ENCODE measurements at regions not wholly inside any gene's neighbourhood (a gene's known extent, or its start where the extent isn't known, plus 50 kb on each side); places are given as distances from the start of the nearest gene placed in this dataset.

- H3K9me3 ChIP-seq (ENCODE audit: insufficient read depth, low read length) = no peaks in the 10 kb centered on the region
Measured at GRCh38 chr20:4329232-4329631, 80.1 kb upstream of the ADRA1D start.

DNA sequence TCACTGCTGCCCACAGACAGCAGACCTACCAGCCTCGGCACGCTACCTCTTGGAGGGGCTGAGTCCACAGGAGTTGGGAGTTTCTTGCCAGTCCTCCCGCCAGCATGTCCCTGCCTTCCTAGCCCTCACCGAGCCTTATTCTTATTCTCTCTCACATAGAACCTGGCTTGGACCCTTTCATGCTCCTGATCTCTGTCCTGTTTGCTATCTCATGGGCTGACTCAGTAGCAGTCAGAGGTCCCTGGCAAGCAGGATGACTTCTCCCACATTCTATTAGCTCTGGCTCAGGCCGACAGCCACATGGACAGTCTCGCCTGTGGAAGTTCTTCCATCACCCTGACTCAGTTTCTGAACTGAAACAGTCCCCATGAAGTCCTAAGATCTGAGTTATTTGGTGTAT lies 79.5 kb upstream of the ADRA1D start:
- H4K20me1 ChIP-seq (ENCODE audit: low read depth, low read length) = no peaks in the 10 kb centered on the region
- H3K4me3 ChIP-seq (ENCODE audit: insufficient read depth, low read length, poor library complexity, severe bottlenecking) = no peak overlapping the region
- H3K79me2 ChIP-seq (ENCODE audit: insufficient read depth, low read length) = no peaks in the 10 kb centered on the region
- H3K9ac ChIP-seq (ENCODE audit: low read length) = no peak overlapping the region
- no peaks in the 10 kb centered on the region for H3K27me3 ChIP-seq (ENCODE audit: low read length)
- H3F3A ChIP-seq (ENCODE audit: insufficient read depth) = no peaks in the 10 kb centered on the region
- no peak overlapping the region for H2AFZ ChIP-seq (ENCODE audit: low read depth, low read length, severe bottlenecking)
- H3K9me2 ChIP-seq (replicated peaks; ENCODE audit: insufficient read depth, low read length) = no peaks in the 10 kb centered on the region
- H3K9me3 ChIP-seq (ENCODE audit: insufficient read depth, low read length) = no peaks in the 10 kb centered on the region
- no peak overlapping the region for H3K4me2 ChIP-seq (ENCODE audit: low read depth, low read length, poor library complexity, severe bottlenecking)
- H3K27ac ChIP-seq (ENCODE audit: low read depth, low read length) = no peak overlapping the region
- TF ChIP-seq CTCF (IDR thresholded peaks at IDR 0.05; ENCODE audit: insufficient read depth, low read length, poor library complexity, severe bottlenecking) (no peak), EZH2phosphoT487 (conservative IDR thresholded peaks at IDR 0.05; ENCODE audit: low read length) (no peak)
- no peaks in the 10 kb centered on the region for H3K36me3 ChIP-seq (ENCODE audit: low read length)

More at GRCh38 chr20:4329232-4329631, 80.1 kb upstream of the ADRA1D start:
- Histone ChIP-seq H2AFZ (ENCODE audit: low read depth, low read length, severe bottlenecking) (no peak overlapping the region), H3K4me2 (ENCODE audit: low read depth, low read length, poor library complexity, severe bottlenecking) (no peak overlapping the region), H4K20me1 (ENCODE audit: low read depth, low read length) (no peaks in the 10 kb centered on the region), H3K9me2 (replicated peaks; ENCODE audit: insufficient read depth, low read length) (no peaks in the 10 kb centered on the region), H3K4me3 (ENCODE audit: insufficient read depth, low read length, poor library complexity, severe bottlenecking) (no peak overlapping the region), H3K27ac (ENCODE audit: low read depth, low read length) (no peak overlapping the region), H3K36me3 (ENCODE audit: low read length) (no peaks in the 10 kb centered on the region), H3K79me2 (ENCODE audit: insufficient read depth, low read length) (no peaks in the 10 kb centered on the region), H3K27me3 (ENCODE audit: low read length) (no peaks in the 10 kb centered on the region), H3F3A (ENCODE audit: insufficient read depth) (no peaks in the 10 kb centered on the region), H3K9ac (ENCODE audit: low read length) (no peak overlapping the region)
- TF ChIP-seq EZH2phosphoT487 (conservative IDR thresholded peaks at IDR 0.05; ENCODE audit: low read length) (no peak), CTCF (IDR thresholded peaks at IDR 0.05; ENCODE audit: insufficient read depth, low read length, poor library complexity, severe bottlenecking) (no peak)

DNA sequence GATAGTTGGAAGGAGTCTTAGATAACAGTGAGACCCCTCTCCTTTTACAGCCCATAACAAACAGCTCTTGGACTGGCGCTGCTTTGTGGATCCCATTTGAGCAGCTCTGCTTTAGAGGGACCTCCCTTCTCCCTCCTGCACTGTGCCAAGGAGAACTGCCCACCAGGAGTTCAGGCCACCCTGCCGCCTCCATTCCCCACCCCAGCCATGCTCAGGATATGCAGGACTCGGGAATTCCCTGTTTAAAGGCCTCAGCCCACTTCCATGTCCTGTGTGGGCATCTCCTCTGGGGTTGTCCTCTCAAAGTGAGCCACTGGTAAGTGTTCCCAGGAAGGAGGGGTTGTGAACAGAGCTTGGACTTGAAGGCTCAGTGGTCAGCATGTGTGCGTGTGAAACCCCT lies 78.9 kb upstream of the ADRA1D start:
- Histone ChIP-seq H3K9ac (ENCODE audit: low read length) (no peak overlapping the region), H3F3A (ENCODE audit: insufficient read depth) (no peaks in the 10 kb centered on the region), H3K36me3 (ENCODE audit: low read length) (no peaks in the 10 kb centered on the region), H3K4me2 (ENCODE audit: low read depth, low read length, poor library complexity, severe bottlenecking) (no peak overlapping the region), H3K4me3 (ENCODE audit: insufficient read depth, low read length, poor library complexity, severe bottlenecking) (no peak overlapping the region), H2AFZ (ENCODE audit: low read depth, low read length, severe bottlenecking) (no peak overlapping the region), H3K9me3 (ENCODE audit: insufficient read depth, low read length) (no peaks in the 10 kb centered on the region), H3K9me2 (replicated peaks; ENCODE audit: insufficient read depth, low read length) (no peaks in the 10 kb centered on the region), H3K27ac (ENCODE audit: low read depth, low read length) (no peak overlapping the region), H4K20me1 (ENCODE audit: low read depth, low read length) (no peaks in the 10 kb centered on the region), H3K79me2 (ENCODE audit: insufficient read depth, low read length) (no peaks in the 10 kb centered on the region), H3K27me3 (ENCODE audit: low read length) (no peaks in the 10 kb centered on the region)
- TF ChIP-seq CTCF (IDR thresholded peaks at IDR 0.05; ENCODE audit: insufficient read depth, low read length, poor library complexity, severe bottlenecking) (no peak), EZH2phosphoT487 (conservative IDR thresholded peaks at IDR 0.05; ENCODE audit: low read length) (no peak)

Measured in SU-DHL-6 (cell line).